Activated naive CD8-positive, alpha-beta T cell (primary cell): ENCODE measurements at regions not wholly inside any gene's neighbourhood (a gene's known extent, or its start where the extent isn't known, plus 50 kb on each side); places are given as distances from the start of the nearest gene placed in this dataset.

ENCODE experiments used
- H3K27ac Mint-ChIP-seq: one replicate; pipeline ENCODE4 v1.8.0; 2021; ENCODE audit warnings: mixed read lengths
- H3K27me3 Mint-ChIP-seq: one replicate; pipeline ENCODE4 v1.8.0; 2021; ENCODE audit warnings: mixed read lengths
- H3K36me3 Mint-ChIP-seq: one replicate; pipeline ENCODE4 v1.8.0; 2021; ENCODE audit warnings: mixed read lengths
- H3K4me1 Mint-ChIP-seq: one replicate; pipeline ENCODE4 v1.8.0; 2021; ENCODE audit warnings: low read depth, mixed read lengths
- H3K4me3 Mint-ChIP-seq: one replicate; pipeline ENCODE4 v1.8.0; 2021; ENCODE audit warnings: mild to moderate bottlenecking, mixed read lengths
- H3K9me3 Mint-ChIP-seq: one replicate; pipeline ENCODE4 v1.8.0; 2021; ENCODE audit warnings: low read depth, mixed read lengths

DNA sequence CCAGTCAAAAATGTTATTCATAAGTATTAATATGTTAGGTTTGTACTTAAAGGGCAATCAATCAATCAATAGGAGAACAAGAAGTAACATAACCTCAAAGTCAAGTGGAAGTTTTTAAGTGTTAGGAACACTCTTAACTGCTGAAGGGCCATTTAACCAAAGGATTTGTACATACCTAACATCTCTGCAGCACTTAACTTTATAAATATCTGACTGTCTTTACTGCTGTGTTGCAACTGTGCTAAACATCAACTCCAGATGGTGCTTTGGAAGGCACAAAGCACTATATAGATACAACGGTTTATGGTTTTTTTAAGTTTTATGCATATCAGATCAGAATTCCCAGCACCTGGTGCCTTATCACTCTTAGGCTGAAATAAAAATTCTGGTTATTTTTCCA is 604.9 kb upstream of the PTGER4 start:
- H3K27ac Mint-ChIP-seq = no peak overlapping the region
- no peaks in the 10 kb centered on the region for H3K9me3 Mint-ChIP-seq
- no peaks in the 10 kb centered on the region for H3K4me1 Mint-ChIP-seq
- H3K4me3 Mint-ChIP-seq = no peak overlapping the region
- H3K36me3 Mint-ChIP-seq = no peaks in the 10 kb centered on the region
- peaks cover under 1% of the 10 kb centered on the region for H3K27me3 Mint-ChIP-seq

DNA sequence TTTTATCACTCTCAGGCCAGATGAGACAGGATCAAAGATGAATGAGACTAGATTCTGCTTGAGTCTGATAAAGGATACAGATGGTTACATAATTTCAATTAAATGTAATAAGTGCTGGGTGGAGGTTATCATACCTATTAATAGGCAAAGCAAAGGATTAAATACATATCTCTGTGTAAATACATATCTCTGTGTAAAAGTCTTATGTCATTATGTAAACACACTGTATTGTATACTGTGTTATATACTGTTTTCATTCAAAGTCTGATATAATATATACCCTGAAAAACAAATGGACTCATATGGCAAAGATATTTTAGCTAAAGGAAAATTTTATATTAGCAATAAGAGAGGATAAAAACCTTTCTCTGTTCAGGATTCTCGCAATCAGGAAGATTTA is 605.8 kb upstream of the PTGER4 start:
- no peak overlapping the region for H3K4me3 Mint-ChIP-seq
- H3K9me3 Mint-ChIP-seq = no peaks in the 10 kb centered on the region
- no peaks in the 10 kb centered on the region for H3K27me3 Mint-ChIP-seq
- H3K4me1 Mint-ChIP-seq = no peaks in the 10 kb centered on the region
- H3K36me3 Mint-ChIP-seq = no peaks in the 10 kb centered on the region
- H3K27ac Mint-ChIP-seq = no peak overlapping the region

DNA sequence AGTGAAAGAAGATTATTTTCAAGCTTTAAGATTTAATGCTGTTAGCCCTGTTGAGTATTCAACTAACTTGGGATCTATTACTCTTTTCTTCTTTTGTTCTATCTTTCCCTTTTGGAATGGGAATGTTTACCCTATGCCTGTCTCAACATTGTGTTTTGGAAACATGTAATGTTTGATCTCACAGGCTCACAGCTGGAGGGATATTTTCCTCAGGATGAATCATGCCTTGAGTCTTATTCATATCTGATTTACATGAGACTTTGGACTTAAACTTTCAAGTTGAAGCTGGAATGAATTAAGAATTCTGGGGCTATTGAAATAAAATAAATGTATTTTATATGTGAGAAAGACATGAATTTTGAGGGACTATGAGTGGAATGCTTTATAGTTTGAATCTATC is 607.8 kb upstream of the PTGER4 start:
- Mint-ChIP-seq H3K27me3 (no peaks in the 10 kb centered on the region), H3K27ac (no peak overlapping the region), H3K4me3 (no peak overlapping the region), H3K9me3 (no peaks in the 10 kb centered on the region), H3K4me1 (no peaks in the 10 kb centered on the region), H3K36me3 (no peaks in the 10 kb centered on the region)

DNA sequence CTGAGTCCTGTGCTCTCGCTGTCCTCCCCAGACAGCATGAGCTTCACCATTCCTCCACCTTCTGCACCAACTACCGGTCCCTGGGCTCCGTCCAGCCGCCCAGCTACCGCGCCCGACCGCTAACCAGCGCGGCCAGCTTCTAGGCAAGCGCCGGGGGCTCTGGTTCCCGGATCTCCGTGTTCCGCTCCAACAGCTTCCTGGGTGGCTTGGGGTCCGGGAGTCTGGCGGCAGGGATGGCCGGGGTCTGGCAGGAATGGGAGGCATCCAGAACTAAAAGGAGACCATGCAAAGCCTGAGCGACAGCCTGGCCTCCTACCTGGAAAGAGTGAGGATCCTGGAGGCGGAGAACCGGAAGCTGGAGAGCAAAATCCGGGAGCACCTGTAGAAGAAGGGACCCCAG is 613.1 kb upstream of the PTGER4 start:
- Mint-ChIP-seq H3K9me3 (no peaks in the 10 kb centered on the region), H3K27me3 (no peaks in the 10 kb centered on the region), H3K4me1 (no peaks in the 10 kb centered on the region), H3K27ac (no peak overlapping the region), H3K4me3 (no peak overlapping the region), H3K36me3 (no peaks in the 10 kb centered on the region)

DNA sequence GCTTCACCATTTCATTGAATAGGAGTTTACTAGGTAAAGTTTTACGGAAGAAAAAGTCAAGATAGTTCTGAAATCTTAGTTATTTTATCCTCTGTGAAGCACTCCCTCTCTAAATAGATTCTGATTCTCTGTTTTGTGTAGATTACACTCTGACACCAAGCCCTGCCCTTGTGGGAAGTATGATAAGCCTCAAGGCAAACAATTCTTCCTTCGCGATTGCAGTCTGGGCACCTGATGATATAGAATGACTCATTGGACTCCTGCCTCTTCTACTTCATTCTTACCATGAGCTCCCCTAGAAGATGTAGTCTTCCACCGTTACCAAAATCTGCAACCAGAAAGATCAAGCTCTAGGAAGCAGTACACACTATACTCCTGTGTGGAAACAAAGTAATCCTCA is 626.9 kb upstream of the PTGER4 start:
- Mint-ChIP-seq H3K9me3 (no peaks in the 10 kb centered on the region), H3K27ac (no peak overlapping the region), H3K36me3 (no peaks in the 10 kb centered on the region), H3K27me3 (peaks cover 2% of the 10 kb centered on the region), H3K4me1 (no peaks in the 10 kb centered on the region), H3K4me3 (no peak overlapping the region)

DNA sequence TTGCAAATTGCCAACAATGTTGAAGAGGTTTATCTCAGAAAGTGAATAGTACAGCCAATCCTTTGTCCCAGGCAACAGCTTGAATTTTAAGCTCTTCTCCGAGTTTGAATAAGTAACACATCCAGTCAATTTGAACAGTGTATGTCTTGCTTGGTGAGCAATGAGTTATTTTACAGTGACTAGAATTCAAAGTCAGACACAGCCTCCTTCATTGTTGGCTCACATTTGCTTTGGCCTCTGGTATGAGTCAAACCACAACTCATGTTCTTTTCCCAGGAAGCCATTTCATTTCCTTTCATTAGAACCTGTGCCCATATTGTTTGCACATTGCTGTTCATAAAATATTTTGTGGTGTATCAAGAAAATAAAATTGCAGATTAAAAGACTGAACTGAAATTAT is 622.0 kb upstream of the DAB2 start:
- Mint-ChIP-seq H3K36me3 (no peaks in the 10 kb centered on the region), H3K27me3 (no peaks in the 10 kb centered on the region)

DNA sequence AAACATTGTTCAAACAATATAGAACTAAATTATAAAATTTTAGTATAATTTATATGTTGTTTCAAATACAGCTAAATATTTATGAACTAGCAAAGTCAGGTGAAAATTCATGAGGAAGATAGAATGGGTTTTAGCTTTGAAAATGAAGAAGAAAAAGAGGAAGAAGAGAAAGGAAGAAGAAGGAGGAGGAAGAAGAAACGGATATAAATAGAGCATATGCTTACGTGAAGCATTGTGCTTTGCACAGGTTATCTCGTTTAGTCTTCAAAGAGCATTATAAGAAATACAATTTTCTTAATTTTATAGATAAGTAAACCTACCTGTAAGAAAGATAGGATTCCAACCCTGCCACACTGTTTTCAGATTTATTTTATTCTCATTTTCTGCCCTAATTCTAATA is 620.6 kb upstream of the DAB2 start:
- Mint-ChIP-seq H3K9me3 (no peaks in the 10 kb centered on the region), H3K27ac (no peak overlapping the region), H3K4me3 (no peak overlapping the region), H3K4me1 (no peaks in the 10 kb centered on the region), H3K27me3 (no peaks in the 10 kb centered on the region), H3K36me3 (no peaks in the 10 kb centered on the region)

More for the DNA sequence above, 622.0 kb upstream of the DAB2 start:
- no peak overlapping the region for H3K27ac Mint-ChIP-seq
- no peaks in the 10 kb centered on the region for H3K9me3 Mint-ChIP-seq
- H3K4me1 Mint-ChIP-seq = no peaks in the 10 kb centered on the region
- H3K4me3 Mint-ChIP-seq = no peak overlapping the region

DNA sequence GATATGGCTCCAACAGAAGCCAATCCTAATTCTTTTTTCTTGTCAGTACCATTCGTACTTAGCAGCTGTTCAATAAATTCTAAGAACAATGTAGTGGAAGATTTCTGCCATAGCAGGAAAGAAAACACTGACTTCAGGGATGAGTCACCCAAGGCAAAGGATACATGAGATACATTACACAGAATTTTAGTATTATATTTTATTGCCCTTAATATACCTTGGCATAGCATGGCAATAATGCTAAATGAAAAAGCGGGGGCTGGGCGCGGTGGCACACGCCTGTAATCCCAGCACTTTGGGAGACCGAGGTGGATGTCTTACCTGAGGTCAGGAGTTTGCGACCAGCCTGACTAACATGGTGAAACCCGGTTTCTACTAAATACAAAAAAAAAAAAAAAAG is 619.1 kb upstream of the DAB2 start:
- Mint-ChIP-seq H3K4me3 (no peak overlapping the region), H3K27ac (no peak overlapping the region), H3K27me3 (no peaks in the 10 kb centered on the region), H3K9me3 (no peaks in the 10 kb centered on the region), H3K4me1 (no peaks in the 10 kb centered on the region), H3K36me3 (no peaks in the 10 kb centered on the region)

DNA sequence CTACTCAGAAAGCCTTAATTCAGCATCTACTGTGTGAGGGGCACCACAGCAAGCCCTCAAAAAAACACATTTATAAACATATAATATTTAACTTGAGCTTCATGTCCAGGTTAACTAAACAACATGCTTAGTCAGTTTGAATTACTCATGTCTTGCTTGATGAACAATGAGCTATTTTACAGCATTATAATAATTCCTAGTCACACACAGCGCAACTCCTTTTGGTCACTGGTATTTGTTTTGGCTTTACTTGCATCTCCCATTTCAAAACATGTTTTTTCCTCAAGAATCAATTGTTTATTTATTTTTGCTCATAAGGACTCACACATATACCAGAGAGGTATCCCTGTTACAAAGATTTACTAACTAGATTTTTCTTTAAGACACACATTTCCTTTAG is 616.7 kb upstream of the DAB2 start:
- H3K27me3 Mint-ChIP-seq = no peaks in the 10 kb centered on the region

DNA sequence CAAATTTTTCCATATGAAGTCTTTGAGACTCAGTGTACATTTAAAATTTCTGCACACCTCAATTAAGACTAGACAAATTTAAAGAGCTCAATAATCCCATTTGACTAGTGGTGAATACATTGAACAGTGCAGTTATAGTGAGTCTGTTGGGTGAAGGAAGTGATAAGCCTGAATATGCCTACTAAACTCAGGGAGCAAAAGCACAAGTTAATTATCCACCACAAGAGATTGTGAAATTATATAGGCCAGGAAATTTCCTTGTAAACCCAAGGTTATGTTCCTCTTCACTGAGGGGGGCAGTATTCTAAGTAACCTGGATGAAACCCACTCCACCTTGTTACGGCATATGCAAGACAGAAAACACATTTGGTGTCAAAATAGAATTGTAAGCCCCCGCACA is 612.9 kb upstream of the DAB2 start:
- peaks cover 7% of the 10 kb centered on the region for H3K4me1 Mint-ChIP-seq
- H3K27ac Mint-ChIP-seq = no peak overlapping the region
- no peak overlapping the region for H3K4me3 Mint-ChIP-seq
- H3K36me3 Mint-ChIP-seq = no peaks in the 10 kb centered on the region
- no peaks in the 10 kb centered on the region for H3K27me3 Mint-ChIP-seq
- H3K9me3 Mint-ChIP-seq = no peaks in the 10 kb centered on the region

More for the DNA sequence above, 616.7 kb upstream of the DAB2 start:
- Mint-ChIP-seq H3K4me3 (no peak overlapping the region), H3K9me3 (no peaks in the 10 kb centered on the region), H3K27ac (no peak overlapping the region), H3K36me3 (no peaks in the 10 kb centered on the region), H3K4me1 (no peaks in the 10 kb centered on the region)

DNA sequence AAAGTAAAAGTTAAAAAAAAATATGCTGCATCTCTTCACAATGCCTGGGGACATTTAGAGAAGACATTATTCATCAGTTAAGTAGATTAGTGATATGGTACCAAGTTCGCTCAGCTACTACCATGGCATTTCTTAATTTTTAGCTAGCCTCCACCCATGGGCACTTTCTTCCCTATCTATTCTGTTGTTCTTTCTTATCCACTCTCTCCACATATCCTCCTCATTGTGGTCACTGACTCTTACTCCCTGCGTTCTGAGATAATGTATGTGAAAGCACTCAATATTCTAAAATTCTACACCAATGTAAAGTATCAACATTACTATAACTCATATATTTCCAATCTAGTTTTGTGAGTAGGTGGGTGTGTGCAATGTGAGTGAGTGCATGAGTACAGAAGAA is 609.7 kb upstream of the DAB2 start:
- Mint-ChIP-seq H3K4me1 (peaks cover 9% of the 10 kb centered on the region), H3K27me3 (no peaks in the 10 kb centered on the region), H3K9me3 (no peaks in the 10 kb centered on the region), H3K4me3 (no peak overlapping the region), H3K27ac (no peak overlapping the region), H3K36me3 (no peaks in the 10 kb centered on the region)

DNA sequence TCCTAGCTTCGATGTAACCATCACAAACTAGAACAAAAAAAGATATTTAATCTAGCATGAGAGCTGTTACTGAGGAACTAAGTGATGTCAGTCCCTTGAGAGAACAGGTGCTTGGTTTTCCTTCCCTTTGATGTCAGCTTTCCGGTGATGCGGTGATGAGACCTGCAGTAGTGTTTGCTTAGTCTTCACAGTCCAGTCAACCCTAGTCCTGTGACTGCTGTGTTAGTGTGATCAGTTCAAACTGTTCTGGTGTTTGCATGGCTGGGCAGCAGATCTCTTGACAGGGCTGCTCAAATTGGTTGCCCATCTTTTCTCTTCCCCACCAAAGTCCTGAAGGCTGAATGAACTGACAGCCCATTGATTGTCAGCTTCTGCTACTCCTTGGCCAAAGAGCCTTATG is 608.6 kb upstream of the DAB2 start:
- Mint-ChIP-seq H3K9me3 (no peaks in the 10 kb centered on the region), H3K4me3 (no peak overlapping the region), H3K27me3 (peaks cover 3% of the 10 kb centered on the region), H3K27ac (no peak overlapping the region), H3K36me3 (no peaks in the 10 kb centered on the region), H3K4me1 (peaks cover 9% of the 10 kb centered on the region)

DNA sequence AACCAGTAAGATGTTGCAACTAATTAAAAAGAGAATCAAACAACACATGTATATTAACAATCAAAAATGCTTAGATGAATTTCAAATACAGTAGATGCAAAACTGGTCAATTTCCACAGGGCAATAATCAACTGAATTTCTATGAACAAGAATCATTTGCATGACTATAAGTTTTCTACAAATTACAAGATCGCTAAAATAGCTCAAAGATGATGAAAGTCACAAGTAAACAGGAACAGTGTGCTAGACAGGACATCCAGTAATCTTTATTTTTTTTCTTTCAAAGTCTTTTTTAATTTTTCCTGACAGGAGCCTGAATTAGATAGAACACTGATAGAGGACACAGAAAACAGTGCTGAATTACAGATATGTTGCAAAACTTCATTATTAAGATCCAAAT is 608.2 kb upstream of the DAB2 start:
- no peaks in the 10 kb centered on the region for H3K9me3 Mint-ChIP-seq
- H3K27me3 Mint-ChIP-seq = peaks cover 3% of the 10 kb centered on the region
- H3K4me1 Mint-ChIP-seq = peaks cover 9% of the 10 kb centered on the region
- H3K36me3 Mint-ChIP-seq = no peaks in the 10 kb centered on the region
- H3K4me3 Mint-ChIP-seq = no peak overlapping the region
- H3K27ac Mint-ChIP-seq = no peak overlapping the region

DNA sequence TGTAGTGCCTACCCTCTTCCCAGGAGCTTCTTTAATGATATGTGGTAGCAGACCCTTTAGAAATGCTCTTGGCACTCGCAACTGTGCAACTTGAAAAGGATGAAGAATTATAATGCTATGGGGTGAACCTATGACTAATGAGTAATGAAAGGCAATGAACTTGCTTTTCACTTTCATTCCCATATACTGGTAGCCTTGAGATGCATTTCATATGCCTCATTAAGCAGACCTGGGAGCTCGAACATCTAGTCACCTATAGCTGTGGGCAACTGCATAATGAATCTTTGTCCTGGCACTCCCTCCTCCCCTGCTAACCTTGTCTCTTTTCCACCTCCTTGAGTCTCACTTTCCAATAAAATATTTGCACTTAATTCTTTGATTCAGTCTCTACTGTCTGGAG is 605.9 kb upstream of the DAB2 start:
- H3K27ac Mint-ChIP-seq = no peak overlapping the region
- H3K27me3 Mint-ChIP-seq = peaks cover 3% of the 10 kb centered on the region
- H3K4me1 Mint-ChIP-seq = peaks cover 9% of the 10 kb centered on the region
- H3K36me3 Mint-ChIP-seq = no peaks in the 10 kb centered on the region
- H3K4me3 Mint-ChIP-seq = no peak overlapping the region
- no peaks in the 10 kb centered on the region for H3K9me3 Mint-ChIP-seq

DNA sequence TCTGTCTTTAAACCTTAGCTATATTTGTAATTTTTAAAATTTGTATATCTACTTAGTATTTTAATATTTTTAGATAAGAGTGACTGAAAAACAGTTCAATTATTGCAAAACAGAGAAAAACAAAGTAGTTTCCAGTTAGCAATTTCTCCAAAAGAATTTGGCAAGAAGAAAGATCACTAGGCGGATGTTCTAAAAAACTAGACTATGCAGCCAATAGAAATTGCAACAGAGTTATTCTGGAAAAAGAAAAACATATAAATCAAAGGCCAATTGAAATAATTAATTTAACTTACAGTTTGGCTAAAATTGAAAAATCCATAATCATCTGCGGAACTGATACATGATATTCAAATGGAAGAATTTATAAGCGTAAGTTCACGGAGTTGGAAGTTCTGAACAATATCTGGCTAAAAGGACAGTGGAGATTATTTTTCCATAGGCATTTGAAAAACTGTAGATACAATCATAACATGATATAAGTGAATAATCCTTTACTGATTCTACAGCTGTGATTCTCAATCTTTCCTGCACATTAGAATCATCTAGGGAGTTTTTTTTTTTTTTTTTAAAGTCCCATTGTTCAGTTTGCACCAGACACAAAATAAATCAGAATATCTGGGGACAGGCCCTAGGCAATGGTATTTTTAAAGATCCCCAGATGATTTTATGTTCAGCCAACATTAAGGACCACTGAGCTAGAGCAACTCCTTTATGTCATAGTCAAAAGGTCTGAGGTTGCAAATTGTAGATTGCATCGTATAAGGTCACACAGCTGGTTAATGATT is 605.1 kb upstream of the DAB2 start:
- H3K4me3 Mint-ChIP-seq = no peak overlapping the region
- no peaks in the 10 kb centered on the region for H3K9me3 Mint-ChIP-seq
- H3K36me3 Mint-ChIP-seq = no peaks in the 10 kb centered on the region
- H3K27ac Mint-ChIP-seq = no peak overlapping the region
- H3K27me3 Mint-ChIP-seq = peaks cover 3% of the 10 kb centered on the region
- peaks cover 9% of the 10 kb centered on the region for H3K4me1 Mint-ChIP-seq

DNA sequence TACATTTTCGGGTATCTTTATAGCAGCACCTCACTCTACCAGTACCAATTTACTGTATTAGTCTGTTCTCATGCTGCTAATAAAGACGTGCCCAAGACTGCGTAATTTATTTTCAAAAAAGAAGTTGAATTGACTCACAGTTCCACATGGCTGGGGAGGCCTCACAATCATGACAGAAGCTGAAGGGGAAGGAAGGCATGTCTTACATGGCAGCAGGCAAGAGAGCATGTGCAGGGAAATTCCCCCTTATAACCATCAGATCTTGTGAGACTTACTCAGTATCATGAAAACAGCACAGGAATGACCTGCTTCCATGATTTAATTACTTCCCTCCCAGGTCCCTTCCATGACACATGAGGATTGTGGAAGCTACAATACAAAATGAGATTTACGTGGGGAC is 602.6 kb upstream of the DAB2 start:
- no peak overlapping the region for H3K27ac Mint-ChIP-seq
- H3K9me3 Mint-ChIP-seq = no peaks in the 10 kb centered on the region
- no peaks in the 10 kb centered on the region for H3K36me3 Mint-ChIP-seq
- H3K4me1 Mint-ChIP-seq = peaks cover 2% of the 10 kb centered on the region
- peaks cover 6% of the 10 kb centered on the region for H3K27me3 Mint-ChIP-seq
- no peak overlapping the region for H3K4me3 Mint-ChIP-seq
